PC-9 (cell line): ENCODE measurements at regions not wholly inside any gene's neighbourhood (a gene's known extent, or its start where the extent isn't known, plus 50 kb on each side); places are given as distances from the start of the nearest gene placed in this dataset.

ENCODE experiments used
- BruUV-seq: library from RNA; stranded (reverse); fragments of 400-500 nt; replicated peaks from 2 replicates; lab custom pipeline; 2021; lab: Mats Ljungman, UMichigan
- CTCF ChIA-PET: fragments of 300-600 bp; sonication (Branson Sonifier 250); formaldehyde crosslinking; loops from one replicate; lab custom pipeline; 2022; ENCODE audit warnings: antibody characterized with exemption; lab: Charles Lee
- POLR2A ChIA-PET: fragments of 300-600 bp; sonication (Branson Sonifier 250); formaldehyde crosslinking; loops from one replicate; lab custom pipeline; 2022; ENCODE audit warnings: antibody characterized with exemption; ENCODE audit not compliant: unreplicated experiment; lab: Charles Lee
- DNase-seq, 2 experiments: peaks; one replicate each; pipeline versions ENCODE4 v3.0.0 to v3.0.0-alpha.2; 2015 to 2022; ENCODE audit warnings: mixed read lengths in 1 of 2
- H2AFZ ChIP-seq: fragments of 200-600 bp; sonication (generic); 2 replicates; pipeline ENCODE4 v1.8.1; 2017; ENCODE audit warnings: antibody characterized with exemption
- H3F3A ChIP-seq: fragments of 200-600 bp; sonication (generic); 2 replicates; pipeline ENCODE4 v1.8.1; 2017; ENCODE audit warnings: antibody characterized with exemption, mild to moderate bottlenecking, low read depth; ENCODE audit not compliant: insufficient read depth
- H3K27ac ChIP-seq: fragments of 200-600 bp; sonication (generic); 2 replicates; pipeline ENCODE4 v1.6.1; 2016; ENCODE audit warnings: mixed run types
- H3K27me3 ChIP-seq: fragments of 200-600 bp; sonication (generic); 2 replicates; pipeline ENCODE4 v1.6.1; 2016; ENCODE audit warnings: low read depth, mixed run types; ENCODE audit not compliant: insufficient read depth
- H3K36me3 ChIP-seq: fragments of 200-600 bp; sonication (generic); 2 replicates; pipeline ENCODE4 v1.6.1; 2016; ENCODE audit warnings: low read depth, mixed run types
- H3K4me1 ChIP-seq: fragments of 200-600 bp; sonication (generic); replicated peaks from 2 replicates; pipeline ENCODE4 v1.6.1; 2016; ENCODE audit warnings: mixed run types; ENCODE audit not compliant: insufficient read depth
- H3K4me2 ChIP-seq: fragments of 200-600 bp; sonication (generic); 2 replicates; pipeline ENCODE4 v1.6.1; 2017; ENCODE audit warnings: mixed run types
- H3K4me3 ChIP-seq: fragments of 200-600 bp; sonication (generic); 2 replicates; pipeline ENCODE4 v1.6.1; 2016; ENCODE audit warnings: mixed run types
- H3K79me2 ChIP-seq: fragments of 200-600 bp; sonication (generic); 2 replicates; pipeline ENCODE4 v1.6.1; 2017; ENCODE audit warnings: low read depth, mixed run types
- H3K9me2 ChIP-seq: fragments of 200-600 bp; sonication (generic); 2 replicates; pipeline ENCODE4 v1.8.1; 2017; ENCODE audit warnings: mild to moderate bottlenecking; ENCODE audit not compliant: insufficient read depth
- H3K9me3 ChIP-seq: fragments of 200-600 bp; sonication (generic); 2 replicates; pipeline ENCODE4 v1.8.1; 2016; ENCODE audit warnings: low read depth; ENCODE audit not compliant: insufficient read depth
- H4K20me1 ChIP-seq: fragments of 200-600 bp; sonication (generic); 2 replicates; pipeline ENCODE4 v1.8.1; 2017; ENCODE audit not compliant: insufficient read depth
- CTCF ChIP-seq: fragments of 200-600 bp; sonication (generic); conservative IDR thresholded peaks from 2 replicates; pipeline ENCODE4 v1.6.1; 2017; ENCODE audit warnings: mixed run types, antibody characterized with exemption, mild to moderate bottlenecking, moderate library complexity
- EZH2 ChIP-seq: fragments of 200-600 bp; sonication (generic); IDR thresholded peaks from 2 replicates; pipeline ENCODE4 v1.8.0; 2017; ENCODE audit warnings: antibody characterized with exemption, low read depth
- intact Hi-C: fragments of 100-400 bp; cut with micrococcal nuclease; formaldehyde crosslinking; loops from one replicate; pipeline ENCODE4 v1.10.0; 2022; ENCODE audit not compliant: unreplicated experiment

GRCh38 chr2:21406386-21406785 is 282.6 kb downstream of the TDRD15 start:
- ChIA-PET POLR2A (no interaction called here), CTCF (no interaction called here)
- no peak for DNase-seq
- H3F3A ChIP-seq = no peaks in the 10 kb centered on the region
- no peaks in the 10 kb centered on the region for H3K36me3 ChIP-seq
- H3K27me3 ChIP-seq = no peaks in the 10 kb centered on the region
- H3K79me2 ChIP-seq = no peaks in the 10 kb centered on the region
- no peak overlapping the region for H3K4me3 ChIP-seq
- no peaks in the 10 kb centered on the region for H3K9me3 ChIP-seq
- no peaks in the 10 kb centered on the region for H4K20me1 ChIP-seq
- no peaks in the 10 kb centered on the region for H3K4me1 ChIP-seq
- intact Hi-C loops = no loop called here
- no TSS peak for BruUV-seq
- H3K4me2 ChIP-seq = no peak overlapping the region
- TF ChIP-seq EZH2 = no peak
- no peak for TF ChIP-seq CTCF
- no peak overlapping the region for H3K27ac ChIP-seq
- H3K9me2 ChIP-seq = no peaks in the 10 kb centered on the region
- no peak overlapping the region for H2AFZ ChIP-seq

DNA sequence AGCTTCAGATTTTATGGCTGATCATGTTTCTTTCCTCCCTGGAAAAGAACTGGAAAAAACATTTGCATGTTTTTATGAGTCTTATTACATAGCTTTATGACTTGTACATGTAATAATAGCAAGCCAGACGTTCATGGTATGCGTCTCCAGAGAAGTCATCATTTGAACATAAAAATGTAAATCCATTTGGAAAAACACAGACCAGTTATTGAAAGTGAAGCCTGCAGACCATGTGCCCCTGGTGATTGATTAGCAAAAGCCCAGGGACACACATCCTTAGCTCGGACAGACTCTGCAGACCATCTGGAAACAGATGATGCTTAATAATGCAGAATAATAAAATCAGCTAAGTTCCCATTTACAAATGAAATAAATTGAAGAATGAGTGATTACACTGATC is 283.1 kb downstream of the TDRD15 start:
- no peaks in the 10 kb centered on the region for H3K79me2 ChIP-seq
- H3K36me3 ChIP-seq = no peaks in the 10 kb centered on the region
- H3F3A ChIP-seq = no peaks in the 10 kb centered on the region
- H3K4me1 ChIP-seq = no peaks in the 10 kb centered on the region
- no peak overlapping the region for H3K27ac ChIP-seq
- H3K9me2 ChIP-seq = no peaks in the 10 kb centered on the region
- no peak overlapping the region for H3K4me2 ChIP-seq
- no peaks in the 10 kb centered on the region for H3K9me3 ChIP-seq
- no TSS peak for BruUV-seq
- no peak for TF ChIP-seq EZH2
- TF ChIP-seq CTCF = no peak
- H2AFZ ChIP-seq = no peak overlapping the region
- no peaks in the 10 kb centered on the region for H4K20me1 ChIP-seq
- intact Hi-C loops = no loop called here
- no peak for DNase-seq
- ChIA-PET CTCF (no interaction called here), POLR2A (no interaction called here)
- H3K27me3 ChIP-seq = no peaks in the 10 kb centered on the region
- no peak overlapping the region for H3K4me3 ChIP-seq

GRCh38 chr2:21407851-21408250 is 284.1 kb downstream of the TDRD15 start:
- DNase-seq = no peak
- Histone ChIP-seq H3K36me3 (no peaks in the 10 kb centered on the region), H3K4me2 (no peak overlapping the region), H3K9me3 (no peaks in the 10 kb centered on the region), H3K4me1 (no peaks in the 10 kb centered on the region), H3K27ac (no peak overlapping the region), H3K9me2 (no peaks in the 10 kb centered on the region), H3K27me3 (no peaks in the 10 kb centered on the region), H3F3A (no peaks in the 10 kb centered on the region), H4K20me1 (no peaks in the 10 kb centered on the region), H3K4me3 (no peak overlapping the region), H2AFZ (no peak overlapping the region), H3K79me2 (no peaks in the 10 kb centered on the region)
- TF ChIP-seq CTCF (no peak), EZH2 (no peak)
- intact Hi-C loops = no loop called here
- POLR2A ChIA-PET = no interaction called here
- CTCF ChIA-PET = no interaction called here
- BruUV-seq = no TSS peak
